Right ventricle myocardium inferior (tissue), 1 donor: ENCODE measurements at regions not wholly inside any gene's neighbourhood (a gene's known extent, or its start where the extent isn't known, plus 50 kb on each side); places are given as distances from the start of the nearest gene placed in this dataset.

ENCODE experiments used
- ATAC-seq: fragments of 200-7000 bp; cut with Tn5 transposase; one replicate; pipeline ENCODE4 v1.9.1; 2020; ENCODE audit warnings: mild to moderate bottlenecking, moderate library complexity
- DNase-seq: peaks from one replicate; pipeline ENCODE4 v3.0.0; 2021; ENCODE audit errors: missing footprints
- intact Hi-C: fragments of 100-400 bp; cut with DNase I; formaldehyde crosslinking; loops from one replicate; pipeline ENCODE4 v1.11.0; 2022
- donor health status: DM: no; HTN: yes; CAD: no; lungs with severe emphysema.

- peak; percentile 69 for ATAC-seq
- no peak for DNase-seq
- intact Hi-C loops, result loop anchor here (2.0 to 5.0 kb wide), 2 partner anchors 27 to 88 kb away; no protein-coding TSS in a partner anchor
These were observed 105.4 kb downstream of the OGFRL1 start for GRCh38 chr6:71393981-71394432.

- ATAC-seq, result no peak
- intact Hi-C loops, result loop anchor here (2.0 to 5.0 kb wide), 2 partner anchors 26 to 87 kb away; no protein-coding TSS in a partner anchor
- no peak for DNase-seq
These were observed 106.3 kb downstream of the OGFRL1 start for GRCh38 chr6:71394926-71395325.

GRCh38 chr6:71395731-71396409, 107.3 kb downstream of the OGFRL1 start:
- ATAC-seq (no peak), DNase-seq (no peak)
- intact Hi-C loops, result loop anchor here (2.0 kb wide), 1 partner anchor 25 kb away; no protein-coding TSS in a partner anchor

GRCh38 chr6:71396410-71396801, 107.8 kb downstream of the OGFRL1 start:
- intact Hi-C loops, result no loop called here

GRCh38 chr6:71399279-71399678, 110.7 kb downstream of the OGFRL1 start:
- ATAC-seq, result no peak
- intact Hi-C loops, result no loop called here
- DNase-seq, result no peak

More at GRCh38 chr6:71396410-71396801, 107.8 kb downstream of the OGFRL1 start:
- DNase-seq (no peak), ATAC-seq (no peak)

- ATAC-seq (no peak), DNase-seq (no peak)
- intact Hi-C loops, result no loop called here
These were observed 112.2 kb downstream of the OGFRL1 start for GRCh38 chr6:71400852-71401251.

GRCh38 chr6:71402096-71402495, 113.5 kb downstream of the OGFRL1 start:
- intact Hi-C loops, result no loop called here
- no peak for ATAC-seq

GRCh38 chr6:71403422-71404134, 115.0 kb downstream of the OGFRL1 start:
- no peak for ATAC-seq
- intact Hi-C loops, result no loop called here
- no peak for DNase-seq

More at GRCh38 chr6:71402096-71402495, 113.5 kb downstream of the OGFRL1 start:
- DNase-seq, result no peak

- intact Hi-C loops, result no loop called here
- peak; percentile 89 for ATAC-seq
These were observed 115.7 kb downstream of the OGFRL1 start for GRCh38 chr6:71404145-71404966.

GRCh38 chr6:71404967-71405278, 116.3 kb downstream of the OGFRL1 start:
- intact Hi-C loops, result no loop called here
- DNase-seq, result no peak
- ATAC-seq, result no peak

More at GRCh38 chr6:71404145-71404966, 115.7 kb downstream of the OGFRL1 start:
- DNase-seq, result no peak

- no peak for ATAC-seq
- DNase-seq, result no peak
- intact Hi-C loops, result no loop called here
These were observed 116.8 kb downstream of the OGFRL1 start for GRCh38 chr6:71405416-71405815.

- ATAC-seq (no peak), DNase-seq (no peak)
- intact Hi-C loops, result no loop called here
These were observed 118.6 kb downstream of the OGFRL1 start for GRCh38 chr6:71406865-71407860.

GRCh38 chr6:71408787-71409723, 120.4 kb downstream of the OGFRL1 start:
- intact Hi-C loops, result no loop called here
- ATAC-seq (no peak), DNase-seq (no peak)

- no peak for ATAC-seq
- intact Hi-C loops, result no loop called here
- DNase-seq, result no peak
These were observed 121.6 kb downstream of the OGFRL1 start for GRCh38 chr6:71410164-71410566.

GRCh38 chr6:71410681-71411080, 122.1 kb downstream of the OGFRL1 start:
- intact Hi-C loops, result no loop called here
- no peak for ATAC-seq
- no peak for DNase-seq

- ATAC-seq, result no peak
These were observed 123.3 kb downstream of the OGFRL1 start for GRCh38 chr6:71411882-71412281.

GRCh38 chr6:71412559-71413140, 124.0 kb downstream of the OGFRL1 start:
- DNase-seq, result no peak
- no peak for ATAC-seq
- intact Hi-C loops, result no loop called here

More at GRCh38 chr6:71411882-71412281, 123.3 kb downstream of the OGFRL1 start:
- DNase-seq, result no peak
- intact Hi-C loops, result no loop called here
